ENCODE measurements at regions not wholly inside any gene's neighbourhood (a gene's known extent, or its start where the extent isn't known, plus 50 kb on each side); places are given as distances from the start of the nearest gene placed in this dataset.
A peak's percentile ranks its signal among the peaks of the same experiment; 100 is the strongest.

- no peak for ATAC-seq (ENCODE audit: poor library complexity)
- intact Hi-C loops (cut with DNase I) = loop anchor here (10.0 kb wide), 1 partner anchor 58 kb away; no protein-coding TSS in a partner anchor
- peak; percentile 10 for DNase-seq
Observed at GRCh38 chr15:25176991-25177954, 222.5 kb downstream of the SNRPN start.

- no peak for ATAC-seq (ENCODE audit: poor library complexity)
Observed at GRCh38 chr15:25177955-25178801, 223.4 kb downstream of the SNRPN start.

GRCh38 chr15:25178835-25179672 is 224.3 kb downstream of the SNRPN start:
- ATAC-seq (ENCODE audit: poor library complexity) (no peak), DNase-seq (peak; percentile 24)
- intact Hi-C loops (cut with DNase I) = loop anchor here (10.0 kb wide), 1 partner anchor 56 kb away; no protein-coding TSS in a partner anchor

More at GRCh38 chr15:25177955-25178801, 223.4 kb downstream of the SNRPN start:
- intact Hi-C loops (cut with DNase I) = loop anchor here (10.0 kb wide), 1 partner anchor 57 kb away; no protein-coding TSS in a partner anchor
- peak; percentile 26 for DNase-seq

GRCh38 chr15:25179673-25180511 is 225.1 kb downstream of the SNRPN start:
- ATAC-seq (ENCODE audit: poor library complexity) = no peak
- intact Hi-C loops (cut with DNase I) = loop anchor here (10.0 kb wide), 1 partner anchor 55 kb away; no protein-coding TSS in a partner anchor
- peak; percentile 31 for DNase-seq

- intact Hi-C loops (cut with DNase I) = no loop called here
- DNase-seq = peak; percentile 14
- no peak for ATAC-seq (ENCODE audit: poor library complexity)
Observed at GRCh38 chr15:25180606-25181292, 226.0 kb downstream of the SNRPN start.

- no peak for ATAC-seq (ENCODE audit: poor library complexity)
- intact Hi-C loops (cut with DNase I) = no loop called here
Observed at GRCh38 chr15:25181293-25182097, 226.7 kb downstream of the SNRPN start.

GRCh38 chr15:25182098-25182478 is 227.3 kb downstream of the SNRPN start:
- DNase-seq = peak; percentile 27
- ATAC-seq (ENCODE audit: poor library complexity) = no peak
- intact Hi-C loops (cut with DNase I) = no loop called here

More at GRCh38 chr15:25181293-25182097, 226.7 kb downstream of the SNRPN start:
- DNase-seq = peak; percentile 6

GRCh38 chr15:25182736-25183445 is 228.1 kb downstream of the SNRPN start:
- intact Hi-C loops (cut with DNase I) = no loop called here
- ATAC-seq (ENCODE audit: poor library complexity) (no peak), DNase-seq (peak; percentile 29)

GRCh38 chr15:25183581-25184251 is 228.9 kb downstream of the SNRPN start:
- DNase-seq (peak; percentile 26), ATAC-seq (ENCODE audit: poor library complexity) (no peak)
- intact Hi-C loops (cut with DNase I) = no loop called here

- DNase-seq (peak; percentile 12), ATAC-seq (ENCODE audit: poor library complexity) (no peak)
- intact Hi-C loops (cut with DNase I) = no loop called here
Observed at GRCh38 chr15:25184356-25185155, 229.8 kb downstream of the SNRPN start.

- intact Hi-C loops (cut with DNase I) = no loop called here
- ATAC-seq (ENCODE audit: poor library complexity) (no peak), DNase-seq (peak; percentile 30)
Observed at GRCh38 chr15:25185156-25185710, 230.4 kb downstream of the SNRPN start.

- DNase-seq (peak; percentile 27), ATAC-seq (ENCODE audit: poor library complexity) (no peak)
- intact Hi-C loops (cut with DNase I) = no loop called here
Observed at GRCh38 chr15:25185791-25186190, 231.0 kb downstream of the SNRPN start.

- ATAC-seq (ENCODE audit: poor library complexity) = no peak
- DNase-seq = peak; percentile 17
- intact Hi-C loops (cut with DNase I) = no loop called here
Observed at GRCh38 chr15:25186411-25186810, 231.6 kb downstream of the SNRPN start.
